Endothelial cell (in vitro differentiated cells): ENCODE measurements at regions not wholly inside any gene's neighbourhood (a gene's known extent, or its start where the extent isn't known, plus 50 kb on each side); places are given as distances from the start of the nearest gene placed in this dataset.

Experiments used
- DNase-seq: peaks from one replicate; pipeline ENCODE4 v3.0.0; 2021; ENCODE audit warnings: low spot score
- H3K27ac Mint-ChIP-seq: one replicate; pipeline ENCODE4 v1.8.0; 2021; ENCODE audit warnings: mixed read lengths, inconsistent platforms; ENCODE audit not compliant: unreplicated experiment
- H3K27me3 Mint-ChIP-seq: one replicate; pipeline ENCODE4 v1.8.0; 2021; ENCODE audit warnings: mild to moderate bottlenecking, moderate library complexity, mixed read lengths, inconsistent platforms; ENCODE audit not compliant: unreplicated experiment
- H3K36me3 Mint-ChIP-seq: one replicate; pipeline ENCODE4 v1.8.0; 2021; ENCODE audit warnings: mild to moderate bottlenecking, low read depth, mixed read lengths, inconsistent platforms; ENCODE audit not compliant: unreplicated experiment
- H3K4me1 Mint-ChIP-seq: one replicate; pipeline ENCODE4 v1.8.0; 2021; ENCODE audit warnings: mild to moderate bottlenecking, mixed read lengths, inconsistent platforms; ENCODE audit not compliant: unreplicated experiment
- H3K4me3 Mint-ChIP-seq: one replicate; pipeline ENCODE4 v1.8.0; 2021; ENCODE audit warnings: mild to moderate bottlenecking, mixed read lengths, inconsistent platforms; ENCODE audit not compliant: unreplicated experiment
- H3K9me3 Mint-ChIP-seq: one replicate; pipeline ENCODE4 v1.8.0; 2021; ENCODE audit warnings: mixed read lengths, inconsistent platforms; ENCODE audit not compliant: unreplicated experiment
- TF ChIP-seq, protein P1 (sequence below): fragments of 200-600 bp; sonication (generic); IDR thresholded peaks from one replicate; pipeline ENCODE4 v1.5.0; 2021; ENCODE audit warnings: antibody characterized with exemption; ENCODE audit not compliant: unreplicated experiment

- Mint-ChIP-seq H3K27ac (no peak overlapping the region), H3K9me3 (no peaks in the 10 kb centered on the region), H3K27me3 (no peaks in the 10 kb centered on the region), H3K4me1 (no peaks in the 10 kb centered on the region), H3K36me3 (no peaks in the 10 kb centered on the region), H3K4me3 (no peak overlapping the region)
- no peak for DNase-seq
- TF ChIP-seq, protein P1, sequence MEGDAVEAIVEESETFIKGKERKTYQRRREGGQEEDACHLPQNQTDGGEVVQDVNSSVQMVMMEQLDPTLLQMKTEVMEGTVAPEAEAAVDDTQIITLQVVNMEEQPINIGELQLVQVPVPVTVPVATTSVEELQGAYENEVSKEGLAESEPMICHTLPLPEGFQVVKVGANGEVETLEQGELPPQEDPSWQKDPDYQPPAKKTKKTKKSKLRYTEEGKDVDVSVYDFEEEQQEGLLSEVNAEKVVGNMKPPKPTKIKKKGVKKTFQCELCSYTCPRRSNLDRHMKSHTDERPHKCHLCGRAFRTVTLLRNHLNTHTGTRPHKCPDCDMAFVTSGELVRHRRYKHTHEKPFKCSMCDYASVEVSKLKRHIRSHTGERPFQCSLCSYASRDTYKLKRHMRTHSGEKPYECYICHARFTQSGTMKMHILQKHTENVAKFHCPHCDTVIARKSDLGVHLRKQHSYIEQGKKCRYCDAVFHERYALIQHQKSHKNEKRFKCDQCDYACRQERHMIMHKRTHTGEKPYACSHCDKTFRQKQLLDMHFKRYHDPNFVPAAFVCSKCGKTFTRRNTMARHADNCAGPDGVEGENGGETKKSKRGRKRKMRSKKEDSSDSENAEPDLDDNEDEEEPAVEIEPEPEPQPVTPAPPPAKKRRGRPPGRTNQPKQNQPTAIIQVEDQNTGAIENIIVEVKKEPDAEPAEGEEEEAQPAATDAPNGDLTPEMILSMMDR, result no peak
These were observed 317.1 kb upstream of the CWC22 start for GRCh38 chr2:180324182-180324581.

DNA sequence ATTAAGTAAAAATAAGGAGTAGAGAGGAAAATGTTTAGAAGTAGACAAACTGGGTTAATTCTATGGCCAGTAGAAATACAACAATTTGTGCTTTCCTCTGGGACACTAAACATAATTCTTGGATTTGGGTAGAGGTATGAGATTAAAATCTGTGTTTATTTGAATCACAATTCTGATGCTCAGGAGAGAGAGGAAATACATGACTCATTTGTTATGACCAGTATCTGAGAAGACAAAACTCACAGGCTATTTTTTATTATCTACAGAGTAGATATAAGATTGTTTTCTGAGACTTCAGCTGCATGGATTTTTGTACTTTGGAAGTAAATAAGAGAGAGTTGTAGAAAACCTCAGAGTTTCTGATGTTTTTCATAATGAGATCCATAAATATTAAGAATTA, 315.7 kb upstream of the CWC22 start:
- Mint-ChIP-seq H3K36me3 (no peaks in the 10 kb centered on the region), H3K27ac (no peak overlapping the region), H3K4me3 (no peak overlapping the region), H3K9me3 (no peaks in the 10 kb centered on the region), H3K27me3 (no peaks in the 10 kb centered on the region), H3K4me1 (no peaks in the 10 kb centered on the region)
- no peak for DNase-seq
- TF ChIP-seq, protein P1, result no peak

GRCh38 chr2:180319586-180320405, 312.7 kb upstream of the CWC22 start:
- Mint-ChIP-seq H3K27me3 (no peaks in the 10 kb centered on the region), H3K4me3 (no peak overlapping the region), H3K9me3 (no peaks in the 10 kb centered on the region), H3K36me3 (no peaks in the 10 kb centered on the region), H3K4me1 (no peaks in the 10 kb centered on the region), H3K27ac (no peak overlapping the region)
- no peak for DNase-seq
- TF ChIP-seq, protein P1, result no peak

DNA sequence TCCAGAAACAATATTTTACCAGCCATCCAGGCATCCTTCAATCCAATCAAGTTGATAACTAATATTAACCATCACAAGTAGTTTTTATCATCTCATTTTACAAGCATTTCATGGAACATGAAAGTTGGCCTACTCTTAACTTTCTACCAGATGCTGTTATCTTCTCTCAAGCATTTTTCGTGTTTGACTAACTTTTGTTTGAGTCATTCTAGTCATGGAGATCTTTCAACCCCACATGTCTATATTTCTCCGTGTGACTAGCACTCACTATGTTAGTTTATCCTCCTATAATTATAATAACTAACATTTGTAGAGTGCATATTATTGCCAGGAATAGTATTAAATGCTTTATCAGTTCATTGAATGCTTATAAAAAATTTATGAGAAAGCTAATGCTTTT, 307.0 kb upstream of the CWC22 start:
- H3K27me3 Mint-ChIP-seq, result no peaks in the 10 kb centered on the region
- H3K27ac Mint-ChIP-seq, result no peak overlapping the region
- no peak for DNase-seq
- H3K9me3 Mint-ChIP-seq, result no peaks in the 10 kb centered on the region
- H3K36me3 Mint-ChIP-seq, result no peaks in the 10 kb centered on the region
- no peak overlapping the region for H3K4me3 Mint-ChIP-seq
- H3K4me1 Mint-ChIP-seq, result no peaks in the 10 kb centered on the region
- TF ChIP-seq, protein P1, result no peak

DNA sequence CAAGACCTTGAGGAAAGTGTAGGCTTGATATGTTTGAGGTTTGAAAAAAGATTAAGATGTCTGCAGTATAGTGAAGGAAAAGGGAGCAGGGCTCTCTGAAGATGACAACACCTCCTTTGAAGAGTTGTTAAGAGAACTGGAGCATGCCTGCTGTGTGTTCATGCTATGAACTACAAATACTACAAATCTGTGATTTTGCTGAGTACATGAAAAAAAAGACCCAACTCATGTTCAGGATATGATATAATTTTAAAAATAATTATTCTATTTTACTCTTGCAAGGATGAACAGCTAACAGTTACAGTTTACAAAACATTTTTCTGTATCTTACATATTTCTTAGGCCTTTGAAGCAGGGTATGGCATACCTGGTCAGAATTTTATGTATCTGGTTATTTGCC, 305.4 kb upstream of the CWC22 start:
- Mint-ChIP-seq H3K27ac (no peak overlapping the region), H3K4me1 (no peaks in the 10 kb centered on the region), H3K36me3 (no peaks in the 10 kb centered on the region), H3K27me3 (no peaks in the 10 kb centered on the region), H3K4me3 (no peak overlapping the region), H3K9me3 (no peaks in the 10 kb centered on the region)
- DNase-seq, result no peak
- TF ChIP-seq, protein P1, result no peak
